NCI-H748 treated with DMSO at 0.1 percent for 48 hours (cell line): ENCODE measurements at regions not wholly inside any gene's neighbourhood (a gene's known extent, or its start where the extent isn't known, plus 50 kb on each side); places are given as distances from the start of the nearest gene placed in this dataset.
A peak's percentile ranks its signal among the peaks of the same experiment; 100 is the strongest.

Source experiments
- DNase-seq: peaks from one replicate; lab custom pipeline; 2025; lab: John Stamatoyannopoulos, UW

GRCh38 chr3:160130950-160131349 is 94.3 kb upstream of the C3orf80 start:
- no peak for DNase-seq

GRCh38 chr3:160132226-160132625 is 93.0 kb upstream of the C3orf80 start:
- no peak for DNase-seq

- DNase-seq: no peak
These were observed 91.5 kb upstream of the C3orf80 start for GRCh38 chr3:160133757-160134156.

GRCh38 chr3:160134454-160134853 is 90.8 kb upstream of the C3orf80 start:
- no peak for DNase-seq

- DNase-seq: no peak
These were observed 90.3 kb upstream of the C3orf80 start for GRCh38 chr3:160134964-160135363.

- DNase-seq: no peak
These were observed 89.4 kb upstream of the C3orf80 start for GRCh38 chr3:160135851-160136250.

- DNase-seq: no peak
These were observed 88.8 kb upstream of the C3orf80 start for GRCh38 chr3:160136421-160136820.

- DNase-seq: no peak
These were observed 85.9 kb upstream of the C3orf80 start for GRCh38 chr3:160139291-160139690.

GRCh38 chr3:160140756-160141155 is 84.5 kb upstream of the C3orf80 start:
- no peak for DNase-seq

GRCh38 chr3:160141485-160142185 is 83.6 kb upstream of the C3orf80 start:
- no peak for DNase-seq

GRCh38 chr3:160143482-160143881 is 81.7 kb upstream of the C3orf80 start:
- DNase-seq: no peak

- no peak for DNase-seq
These were observed 75.2 kb upstream of the C3orf80 start for GRCh38 chr3:160150066-160150465.

- DNase-seq: no peak
These were observed 74.7 kb upstream of the C3orf80 start for GRCh38 chr3:160150525-160150924.

GRCh38 chr3:160152638-160153037 is 72.6 kb upstream of the C3orf80 start:
- DNase-seq: no peak

GRCh38 chr3:160154033-160154432 is 71.2 kb upstream of the C3orf80 start:
- DNase-seq: no peak

- no peak for DNase-seq
These were observed 70.6 kb upstream of the C3orf80 start for GRCh38 chr3:160154596-160154995.

GRCh38 chr3:160157321-160157720 is 67.9 kb upstream of the C3orf80 start:
- no peak for DNase-seq

GRCh38 chr3:160159341-160159740 is 65.9 kb upstream of the C3orf80 start:
- no peak for DNase-seq

- DNase-seq: no peak
These were observed 65.4 kb upstream of the C3orf80 start for GRCh38 chr3:160159806-160160205.

- no peak for DNase-seq
These were observed 63.3 kb upstream of the C3orf80 start for GRCh38 chr3:160161921-160162320.

- no peak for DNase-seq
These were observed 62.8 kb upstream of the C3orf80 start for GRCh38 chr3:160162440-160162839.

- peak; percentile 2 for DNase-seq
These were observed 61.9 kb upstream of the C3orf80 start for GRCh38 chr3:160163229-160163878.

GRCh38 chr3:160168246-160168645 is 57.0 kb upstream of the C3orf80 start:
- DNase-seq: no peak
